ENCODE measurements at regions not wholly inside any gene's neighbourhood (a gene's known extent, or its start where the extent isn't known, plus 50 kb on each side); places are given as distances from the start of the nearest gene placed in this dataset.

- TF ChIP-seq CTCF (IDR thresholded peaks at IDR 0.05) (no peak), POLR2AphosphoS5 (IDR thresholded peaks at IDR 0.05) (no peak), POLR2A (IDR thresholded peaks at IDR 0.05) (no peak), EP300 (IDR thresholded peaks at IDR 0.05) (no peak)
- 40 to 56% (median 53%) methylated on average over 16 of the region's 16 CpGs for WGBS, 5 donors
- Histone ChIP-seq H3K27me3 (no peaks in the 10 kb centered on the region), H3K4me3 (no peak overlapping the region), H3K9me3 (no peaks in the 10 kb centered on the region), H3K27ac (no peak overlapping the region), H3K36me3 (no peaks in the 10 kb centered on the region), H3K4me1 (peaks cover 0 to 15% (median 3%) of the 10 kb centered on the region in 4 donors)
- intact Hi-C loops (cut with DNase I; ENCODE audit: low total_unique reads), result no loop called here
- no peak for DNase-seq
Measured at GRCh38 chr13:24107955-24108614, 52.4 kb upstream of the SPATA13 start.

DNA sequence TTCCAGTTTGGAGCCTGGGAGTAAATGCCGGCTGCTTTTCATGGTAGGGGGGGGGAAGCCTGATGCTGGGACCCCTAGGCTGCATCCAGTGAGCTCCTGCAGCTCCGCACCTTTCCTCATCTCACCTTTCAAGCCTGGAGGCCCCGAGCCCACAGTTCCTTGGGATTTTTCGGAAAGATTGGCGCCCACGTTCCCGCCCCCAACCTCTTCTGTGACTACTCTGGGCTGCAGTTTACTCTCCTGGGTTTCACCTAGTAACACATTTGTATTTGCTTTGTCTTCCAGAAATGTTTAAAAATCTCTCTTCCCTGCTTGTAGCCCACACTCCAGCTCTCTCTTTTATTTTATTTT, 51.9 kb upstream of the SPATA13 start:
- TF ChIP-seq POLR2A (IDR thresholded peaks at IDR 0.05), result no peak
- Histone ChIP-seq H3K36me3 (no peaks in the 10 kb centered on the region), H3K9me3 (no peaks in the 10 kb centered on the region), H3K27ac (no peak overlapping the region), H3K4me1 (peaks cover 0 to 15% (median 3%) of the 10 kb centered on the region in 4 donors), H3K27me3 (no peaks in the 10 kb centered on the region), H3K4me3 (no peak overlapping the region)
- DNase-seq, result no peak
- WGBS, 5 donors, result 87 to 93% (median 92%) methylated on average over 7 of the region's 7 CpGs
- intact Hi-C loops (cut with DNase I; ENCODE audit: low total_unique reads), result no loop called here

DNA sequence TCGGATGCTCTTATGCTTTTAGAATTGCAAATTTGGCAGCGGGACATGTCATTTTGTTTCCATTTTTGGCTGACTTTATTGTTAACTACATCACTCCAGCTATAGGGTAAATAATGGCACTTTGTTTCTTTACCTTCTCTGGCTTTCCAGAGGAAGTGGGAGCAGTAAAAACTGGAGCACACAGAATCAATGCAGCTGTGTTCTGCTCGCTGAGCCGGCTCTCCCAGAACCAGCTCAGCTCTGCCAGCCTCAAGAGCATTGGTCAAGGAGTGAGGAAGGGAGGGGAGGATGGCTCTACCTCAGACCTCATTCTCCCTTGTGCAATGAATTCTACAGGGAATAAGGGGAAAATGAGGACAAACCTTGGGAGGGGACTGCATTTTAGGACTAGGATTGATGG, 50.5 kb upstream of the SPATA13 start:
- Histone ChIP-seq H3K36me3 (no peaks in the 10 kb centered on the region), H3K9me3 (no peaks in the 10 kb centered on the region), H3K27me3 (no peaks in the 10 kb centered on the region), H3K4me3 (no peak overlapping the region), H3K4me1 (peaks cover 0 to 15% (median 3%) of the 10 kb centered on the region in 4 donors), H3K27ac (no peak overlapping the region)
- TF ChIP-seq CTCF (IDR thresholded peaks at IDR 0.05) (no peak), EP300 (IDR thresholded peaks at IDR 0.05) (no peak), POLR2AphosphoS5 (IDR thresholded peaks at IDR 0.05) (no peak), POLR2A (IDR thresholded peaks at IDR 0.05) (no peak)
- DNase-seq, result peak in 1 of 2 donors; percentile 49
- intact Hi-C loops (cut with DNase I; ENCODE audit: low total_unique reads), result no loop called here
- WGBS, 5 donors, result 33 to 41% (median 39%) methylated on average over 4 of the region's 4 CpGs

Measured in stomach (tissue), 8 donors.